Adrenal gland (tissue), 9 donors: ENCODE measurements at regions not wholly inside any gene's neighbourhood (a gene's known extent, or its start where the extent isn't known, plus 50 kb on each side); places are given as distances from the start of the nearest gene placed in this dataset.

ENCODE experiments used
- DNase-seq, 7 donors: peaks; one replicate each; pipeline ENCODE4 v3.0.0-alpha.2; 2019 to 2020
- H3K27ac ChIP-seq, 5 donors: fragments of 200-600 bp; sonication (generic) in 4 of 5; 1 replicate in 3 of 5; 2 replicates in 2 of 5; pipeline versions ENCODE4 v1.5.1 to v1.8.0; 2016 to 2020; ENCODE audit warnings: mild to moderate bottlenecking in 1 of 5
- H3K27me3 ChIP-seq: fragments of 200-600 bp; 2 replicates; pipeline ENCODE4 v1.8.0; 2021
- H3K36me3 ChIP-seq, 2 donors: fragments of 200-600 bp; replicated peaks in 1 of 2; 1 replicate in 1 of 2; 2 replicates in 1 of 2; pipeline versions ENCODE4 v1.5.1 to v1.8.0; 2018 to 2022
- H3K4me1 ChIP-seq, 2 donors: fragments of 200-600 bp; replicated peaks in 1 of 2; 1 replicate in 1 of 2; 2 replicates in 1 of 2; pipeline versions ENCODE4 v1.5.1 to v1.8.0; 2018 to 2021
- H3K4me3 ChIP-seq, 4 donors: fragments of 200-600 bp; sonication (generic) in 3 of 4; one replicate each; pipeline ENCODE4 v1.5.1; 2016 to 2018
- H3K9me3 ChIP-seq, 3 donors: fragments of 200-600 bp; sonication (generic) in 1 of 3; replicated peaks in 1 of 3; 1 replicate in 2 of 3; 2 replicates in 1 of 3; pipeline versions ENCODE4 v1.5.1 to v1.8.0; 2016 to 2021
- CTCF ChIP-seq, 6 experiments: fragments of 450-650 bp in 4 of 6; fragments of 200-600 bp in 2 of 6; sonication (generic) in 1 of 6; IDR thresholded peaks; 1 replicate in 5 of 6; 2 replicates in 1 of 6; pipeline versions ENCODE4 v1.5.1 to v1.8.0; 2016 to 2021; ENCODE audit warnings: antibody characterized with exemption in 6 of 6, mild to moderate bottlenecking in 2 of 6, moderate library complexity in 1 of 6
- POLR2A ChIP-seq, 2 donors: fragments of 450-650 bp; IDR thresholded peaks; one replicate each; pipeline ENCODE4 v1.6.1; 2017; ENCODE audit warnings: antibody characterized with exemption in 2 of 2, mild to moderate bottlenecking in 2 of 2, moderate library complexity in 1 of 2
- WGBS, 4 donors: extraction: QIAGEN DNeasy Blood & Tissue Kit in 2 of 4; methylation state at CpG; one replicate each; pipeline versions ENCODE4 v1.1.5 to v1.1.7; 2013 to 2017; 5-methylcytosine and 5-hydroxymethylcytosine counted together
- intact Hi-C, 2 donors: fragments of 100-400 bp; cut with DNase I; formaldehyde crosslinking; loops; one replicate each; pipeline versions ENCODE4 v1.14.1 to v1.15.0; 2022 to 2023
- donor health status: healthy with polysubstance abuse.
- donor health status: Bipolar disorder and iron deficiency.
- donor health status: DM: yes; HTN: yes; CAD: no.
- donor health status: DM: no; HTN: no; CAD: no.
- donor health status: DM: no; HTN: no; CAD: no.

DNA sequence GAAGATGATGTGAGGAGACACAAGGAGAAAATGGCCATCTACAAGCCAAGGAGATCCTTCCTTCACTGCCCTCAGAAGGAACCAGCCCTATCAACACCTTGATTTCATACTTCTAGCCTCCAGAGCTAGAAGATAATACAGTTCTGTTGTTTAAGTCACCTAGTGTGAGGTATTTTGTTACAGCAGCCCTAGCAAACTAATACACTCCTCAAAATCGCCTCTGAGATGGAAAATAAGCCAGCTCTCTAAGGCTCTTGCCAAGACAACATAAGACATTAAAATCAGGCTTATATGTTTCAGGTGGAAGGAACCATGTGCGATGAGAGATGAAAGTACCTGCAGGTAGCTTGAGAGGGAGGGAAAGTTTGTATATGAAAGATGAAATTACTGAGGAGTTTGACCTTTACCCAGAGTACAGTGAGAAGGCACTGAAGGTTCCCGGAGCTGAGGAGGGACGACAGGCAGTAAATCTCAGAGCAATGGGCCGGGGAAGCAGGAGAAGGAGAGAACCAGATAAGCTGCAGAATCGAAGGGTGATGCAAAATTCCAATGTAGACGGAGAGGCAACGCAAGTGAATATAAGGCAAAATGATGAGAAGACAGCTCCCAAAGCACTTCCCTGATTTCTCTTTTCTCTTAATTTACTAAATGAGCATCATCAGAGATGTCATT lies 84.7 kb downstream of the HHIPL2 start:
- TF ChIP-seq POLR2A (IDR thresholded peaks at IDR 0.05) = no peak
- TF ChIP-seq CTCF (IDR thresholded peaks at IDR 0.05) = no peak
- H3K36me3 ChIP-seq = no peaks in the 10 kb centered on the region
- WGBS, 4 donors = 65 to 72% (median 70%) methylated on average over 8 of the region's 8 CpGs
- H3K4me1 ChIP-seq = peaks cover 0 to 10% of the 10 kb centered on the region in 2 donors
- no peaks in the 10 kb centered on the region for H3K27me3 ChIP-seq
- intact Hi-C loops = loop anchor here (5.0 kb wide), 1 partner anchor 169 kb away; no protein-coding TSS in a partner anchor
- H3K27ac ChIP-seq = no peak overlapping the region
- no peak overlapping the region for H3K4me3 ChIP-seq
- no peaks in the 10 kb centered on the region for H3K9me3 ChIP-seq
- DNase-seq = no peak

GRCh38 chr1:222462601-222463000 lies 85.3 kb downstream of the HHIPL2 start:
- Histone ChIP-seq H3K27me3 (no peaks in the 10 kb centered on the region), H3K27ac (no peak overlapping the region), H3K4me3 (no peak overlapping the region), H3K9me3 (peaks cover 0 to 3% (median 0%) of the 10 kb centered on the region in 3 donors), H3K36me3 (no peaks in the 10 kb centered on the region), H3K4me1 (peaks cover 0 to 10% of the 10 kb centered on the region in 2 donors)
- TF ChIP-seq CTCF (IDR thresholded peaks at IDR 0.05) (no peak), POLR2A (IDR thresholded peaks at IDR 0.05) (no peak)
- intact Hi-C loops = loop anchor here (5.0 kb wide), 1 partner anchor 170 kb away; no protein-coding TSS in a partner anchor
- no peak for DNase-seq
- 75 to 91% (median 80%) methylated on average over 2 of the region's 2 CpGs for WGBS, 4 donors

GRCh38 chr1:222461941-222462340 lies 86.0 kb downstream of the HHIPL2 start:
- peaks cover 0 to 10% of the 10 kb centered on the region in 2 donors for H3K4me1 ChIP-seq
- intact Hi-C loops = loop anchor here (5.0 kb wide), 1 partner anchor 170 kb away; no protein-coding TSS in a partner anchor

GRCh38 chr1:222459652-222460051 lies 88.3 kb downstream of the HHIPL2 start:
- no peaks in the 10 kb centered on the region for H3K4me1 ChIP-seq
- no peak for DNase-seq
- no peak overlapping the region for H3K4me3 ChIP-seq
- H3K27ac ChIP-seq = no peak overlapping the region
- H3K9me3 ChIP-seq = peaks cover 0 to 4% (median 0%) of the 10 kb centered on the region in 3 donors
- intact Hi-C loops = loop anchor here (5.0 to 10.0 kb wide), 3 partner anchors 173 to 915 kb away; no protein-coding TSS in a partner anchor
- H3K27me3 ChIP-seq = no peaks in the 10 kb centered on the region
- no peaks in the 10 kb centered on the region for H3K36me3 ChIP-seq
- TF ChIP-seq POLR2A (IDR thresholded peaks at IDR 0.05) = no peak
- TF ChIP-seq CTCF (IDR thresholded peaks at IDR 0.05) = no peak
- 75 to 88% (median 78%) methylated on average over 3 of the region's 3 CpGs for WGBS, 4 donors

More at GRCh38 chr1:222461941-222462340, 86.0 kb downstream of the HHIPL2 start:
- Histone ChIP-seq H3K27me3 (no peaks in the 10 kb centered on the region), H3K36me3 (no peaks in the 10 kb centered on the region), H3K4me3 (no peak overlapping the region), H3K9me3 (peaks cover 0 to 4% (median 0%) of the 10 kb centered on the region in 3 donors), H3K27ac (no peak overlapping the region)
- TF ChIP-seq CTCF (IDR thresholded peaks at IDR 0.05) (no peak), POLR2A (IDR thresholded peaks at IDR 0.05) (no peak)
- DNase-seq = no peak
- WGBS, 4 donors = 47 to 74% (median 48%) methylated on average over 2 of the region's 2 CpGs
